ENCODE measurements at regions not wholly inside any gene's neighbourhood (a gene's known extent, or its start where the extent isn't known, plus 50 kb on each side); places are given as distances from the start of the nearest gene placed in this dataset.

GRCh38 chr15:70478251-70478990 lies 284.9 kb downstream of the UACA start:
- no peak for DNase-seq (ENCODE audit: low read depth)
- H3K27me3 ChIP-seq (ENCODE audit: control insufficient read depth, insufficient read depth, low read length): peaks cover 34% of the 10 kb centered on the region
- H3K4me3 ChIP-seq (ENCODE audit: low read depth, low read length): no peak overlapping the region
- no peaks in the 10 kb centered on the region for H3K36me3 ChIP-seq (ENCODE audit: control insufficient read depth, insufficient read depth, low read length)
- no peak for TF ChIP-seq CTCF (IDR thresholded peaks at IDR 0.05; ENCODE audit: insufficient read depth, low read length, poor library complexity, severe bottlenecking)

GRCh38 chr15:70477750-70478250 lies 285.6 kb downstream of the UACA start:
- no peak for DNase-seq (ENCODE audit: low read depth)

GRCh38 chr15:70476441-70476840 lies 286.9 kb downstream of the UACA start:
- no peak for TF ChIP-seq CTCF (IDR thresholded peaks at IDR 0.05; ENCODE audit: insufficient read depth, low read length, poor library complexity, severe bottlenecking)
- H3K4me3 ChIP-seq (ENCODE audit: low read depth, low read length): no peak overlapping the region
- no peaks in the 10 kb centered on the region for H3K36me3 ChIP-seq (ENCODE audit: control insufficient read depth, insufficient read depth, low read length)
- no peak for DNase-seq (ENCODE audit: low read depth)
- H3K27me3 ChIP-seq (ENCODE audit: control insufficient read depth, insufficient read depth, low read length): peaks cover 32% of the 10 kb centered on the region

More at GRCh38 chr15:70477750-70478250, 285.6 kb downstream of the UACA start:
- Histone ChIP-seq H3K4me3 (ENCODE audit: low read depth, low read length) (no peak overlapping the region), H3K27me3 (ENCODE audit: control insufficient read depth, insufficient read depth, low read length) (peaks cover 32% of the 10 kb centered on the region), H3K36me3 (ENCODE audit: control insufficient read depth, insufficient read depth, low read length) (no peaks in the 10 kb centered on the region)
- no peak for TF ChIP-seq CTCF (IDR thresholded peaks at IDR 0.05; ENCODE audit: insufficient read depth, low read length, poor library complexity, severe bottlenecking)

GRCh38 chr15:70475921-70476320 lies 287.4 kb downstream of the UACA start:
- no peak for DNase-seq (ENCODE audit: low read depth)
- Histone ChIP-seq H3K4me3 (ENCODE audit: low read depth, low read length) (no peak overlapping the region), H3K27me3 (ENCODE audit: control insufficient read depth, insufficient read depth, low read length) (peaks cover 32% of the 10 kb centered on the region), H3K36me3 (ENCODE audit: control insufficient read depth, insufficient read depth, low read length) (no peaks in the 10 kb centered on the region)
- TF ChIP-seq CTCF (IDR thresholded peaks at IDR 0.05; ENCODE audit: insufficient read depth, low read length, poor library complexity, severe bottlenecking): no peak

GRCh38 chr15:70475407-70475781 lies 288.0 kb downstream of the UACA start:
- peaks cover 30% of the 10 kb centered on the region for H3K27me3 ChIP-seq (ENCODE audit: control insufficient read depth, insufficient read depth, low read length)
- no peak for TF ChIP-seq CTCF (IDR thresholded peaks at IDR 0.05; ENCODE audit: insufficient read depth, low read length, poor library complexity, severe bottlenecking)
- H3K36me3 ChIP-seq (ENCODE audit: control insufficient read depth, insufficient read depth, low read length): no peaks in the 10 kb centered on the region
- no peak for DNase-seq (ENCODE audit: low read depth)
- no peak overlapping the region for H3K4me3 ChIP-seq (ENCODE audit: low read depth, low read length)
